Right lobe of liver (tissue), 6 donors: ENCODE measurements at regions not wholly inside any gene's neighbourhood (a gene's known extent, or its start where the extent isn't known, plus 50 kb on each side); places are given as distances from the start of the nearest gene placed in this dataset.
A peak's percentile ranks its signal among the peaks of the same experiment; 100 is the strongest.

ENCODE experiments used
- ATAC-seq, 4 donors: fragments of 200-7000 bp; cut with Tn5 transposase; one replicate each; pipeline ENCODE4 v1.9.1; 2020; ENCODE audit warnings: mild to moderate bottlenecking in 4 of 4, moderate library complexity in 4 of 4
- DNase-seq, 3 donors: peaks; one replicate each; pipeline ENCODE4 v3.0.0-alpha.2; 2020
- H3K27ac ChIP-seq, 3 donors: fragments of 200-600 bp; one replicate each; pipeline ENCODE4 v1.8.0; 2022
- H3K27me3 ChIP-seq, 2 donors: fragments of 200-600 bp; one replicate each; pipeline ENCODE4 v1.8.0; 2022
- H3K36me3 ChIP-seq, 4 donors: fragments of 200-600 bp; sonication (generic) in 1 of 4; one replicate each; pipeline versions ENCODE4 v1.5.1 to v1.8.0; 2017 to 2022; ENCODE audit warnings: control low read depth in 1 of 4
- H3K4me1 ChIP-seq, 4 donors: fragments of 200-600 bp; sonication (generic) in 1 of 4; one replicate each; pipeline versions ENCODE4 v1.5.1 to v1.8.0; 2017 to 2022; ENCODE audit warnings: control low read depth in 1 of 4
- H3K4me3 ChIP-seq, 3 donors: fragments of 200-600 bp; one replicate each; pipeline ENCODE4 v1.8.0; 2022
- H3K9me3 ChIP-seq, 4 donors: fragments of 200-600 bp; sonication (generic) in 1 of 4; one replicate each; pipeline versions ENCODE4 v1.5.1 to v1.8.0; 2017 to 2022; ENCODE audit warnings: control low read depth in 1 of 4
- POLR2A ChIP-seq: fragments of 450-650 bp; IDR thresholded peaks from one replicate; pipeline ENCODE4 v1.6.1; 2017; ENCODE audit warnings: antibody characterized with exemption, mild to moderate bottlenecking
- WGBS: methylation state at CpG from one replicate; pipeline ENCODE4 v1.1.6; 2018; ENCODE audit warnings: low coverage, low lambda C conversion rate; ENCODE audit not compliant: insufficient coverage; ENCODE audit errors: missing lambda C conversion rate; 5-methylcytosine and 5-hydroxymethylcytosine counted together
- intact Hi-C, 2 donors: fragments of 100-400 bp; cut with DNase I; formaldehyde crosslinking; loops; one replicate each; pipeline versions ENCODE4 v1.11.2 to v1.14.1; 2022
- TF ChIP-seq, protein P1 (sequence below), 4 donors: fragments of 200-600 bp in 3 of 4; fragments of 450-650 bp in 1 of 4; IDR thresholded peaks; one replicate each; pipeline versions ENCODE4 v1.5.1 to v1.8.0; 2016 to 2022; ENCODE audit warnings: antibody characterized with exemption in 4 of 4, mild to moderate bottlenecking in 2 of 4
- donor health status: DM: no; HTN: yes; CAD: no.
- donor health status: DM: no; HTN: no; CAD: no.
- donor health status: DM: no; HTN: no; CAD: no.
- donor health status: DM: no; HTN: yes; CAD: no.
- donor health status: DM: no; HTN: yes; CAD: no.

DNA sequence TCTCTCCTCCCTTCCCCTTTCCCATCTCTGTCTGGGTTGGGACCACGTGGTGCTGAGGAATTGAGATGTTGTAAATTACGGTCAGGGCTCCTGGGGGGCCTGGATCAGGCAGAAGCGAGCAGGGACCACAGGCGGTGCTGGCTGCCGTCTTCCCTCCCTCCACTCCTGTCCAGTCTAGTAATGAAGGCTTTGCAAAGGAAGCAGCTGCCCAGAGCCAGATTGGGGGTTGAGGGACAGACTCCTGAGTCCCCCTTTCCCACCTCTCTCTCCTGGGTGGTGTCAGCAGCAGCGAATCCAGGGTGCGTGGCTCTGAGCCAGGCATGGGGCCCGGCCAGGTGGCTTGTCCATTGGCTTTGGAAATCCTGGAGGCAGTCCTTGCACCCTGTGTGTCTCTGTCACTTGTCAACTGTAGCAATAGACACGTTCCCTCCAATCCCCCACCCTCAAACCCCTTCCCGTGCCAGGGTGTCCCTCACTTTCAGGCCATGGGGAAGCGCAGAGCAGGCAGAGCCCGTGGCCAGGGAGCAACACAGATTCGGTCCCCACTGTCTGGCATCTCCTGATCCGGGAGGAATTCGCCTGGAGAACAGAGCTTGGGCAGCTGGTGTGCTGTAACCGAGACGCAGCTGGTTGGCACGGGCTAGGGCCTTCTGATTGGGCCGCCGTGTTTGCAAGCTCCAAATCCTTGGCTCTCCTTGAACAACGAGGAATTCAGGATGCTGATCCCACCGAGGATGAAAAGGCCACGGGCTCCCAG, 64.8 kb upstream of the WNT4 start:
- no peaks in the 10 kb centered on the region for H3K9me3 ChIP-seq
- 27% methylated on average over 7 of the region's 23 CpGs for WGBS
- DNase-seq (no peak), ATAC-seq (no peak)
- no peaks in the 10 kb centered on the region for H3K36me3 ChIP-seq
- intact Hi-C loops = no loop called here
- peaks cover 0 to 27% of the 10 kb centered on the region in 2 donors for H3K27me3 ChIP-seq
- H3K27ac ChIP-seq = no peak overlapping the region
- no peak for TF ChIP-seq POLR2A
- TF ChIP-seq, protein P1, sequence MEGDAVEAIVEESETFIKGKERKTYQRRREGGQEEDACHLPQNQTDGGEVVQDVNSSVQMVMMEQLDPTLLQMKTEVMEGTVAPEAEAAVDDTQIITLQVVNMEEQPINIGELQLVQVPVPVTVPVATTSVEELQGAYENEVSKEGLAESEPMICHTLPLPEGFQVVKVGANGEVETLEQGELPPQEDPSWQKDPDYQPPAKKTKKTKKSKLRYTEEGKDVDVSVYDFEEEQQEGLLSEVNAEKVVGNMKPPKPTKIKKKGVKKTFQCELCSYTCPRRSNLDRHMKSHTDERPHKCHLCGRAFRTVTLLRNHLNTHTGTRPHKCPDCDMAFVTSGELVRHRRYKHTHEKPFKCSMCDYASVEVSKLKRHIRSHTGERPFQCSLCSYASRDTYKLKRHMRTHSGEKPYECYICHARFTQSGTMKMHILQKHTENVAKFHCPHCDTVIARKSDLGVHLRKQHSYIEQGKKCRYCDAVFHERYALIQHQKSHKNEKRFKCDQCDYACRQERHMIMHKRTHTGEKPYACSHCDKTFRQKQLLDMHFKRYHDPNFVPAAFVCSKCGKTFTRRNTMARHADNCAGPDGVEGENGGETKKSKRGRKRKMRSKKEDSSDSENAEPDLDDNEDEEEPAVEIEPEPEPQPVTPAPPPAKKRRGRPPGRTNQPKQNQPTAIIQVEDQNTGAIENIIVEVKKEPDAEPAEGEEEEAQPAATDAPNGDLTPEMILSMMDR (IDR thresholded peaks at IDR 0.05) = no peak
- no peak overlapping the region for H3K4me3 ChIP-seq
- no peaks in the 10 kb centered on the region for H3K4me1 ChIP-seq

DNA sequence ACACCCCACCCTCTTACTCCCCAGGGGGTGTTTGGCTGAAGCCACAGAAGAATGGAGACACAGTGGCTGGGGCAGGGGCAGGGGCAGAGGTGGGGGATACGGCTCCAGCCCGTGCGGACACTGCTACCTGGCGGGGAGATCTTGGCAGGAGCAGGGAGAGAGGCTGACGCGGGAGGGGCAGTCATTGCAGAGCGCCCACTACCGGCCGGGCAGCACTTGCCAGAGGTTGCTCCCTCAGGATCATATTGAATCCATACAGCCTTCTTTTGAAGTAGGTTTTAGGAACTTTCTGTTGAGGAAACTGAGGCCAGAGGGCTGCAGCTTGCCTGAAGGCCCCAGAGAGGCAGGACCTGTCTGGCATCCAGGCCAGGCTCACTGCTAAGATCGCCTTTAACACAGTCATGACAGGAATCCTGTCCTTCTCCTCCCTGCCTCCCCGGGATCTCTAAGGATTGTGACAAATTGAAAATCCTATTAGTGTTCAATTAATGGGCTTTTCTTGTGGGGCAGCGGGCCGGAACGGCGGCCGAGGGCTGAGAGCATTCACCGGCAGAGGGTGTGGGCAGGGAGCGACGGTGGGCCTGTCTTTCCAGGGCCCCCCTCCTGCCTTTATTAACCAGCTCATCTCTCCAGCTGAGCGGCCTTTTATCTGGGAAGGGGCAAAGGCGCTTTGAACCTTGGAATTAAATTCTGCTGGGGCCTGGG, 65.5 kb upstream of the WNT4 start:
- ATAC-seq (peak in 2 of 4 donors; percentile 11 to 25), DNase-seq (no peak)
- H3K36me3 ChIP-seq = no peaks in the 10 kb centered on the region
- H3K4me1 ChIP-seq = no peaks in the 10 kb centered on the region
- H3K9me3 ChIP-seq = no peaks in the 10 kb centered on the region
- 13% methylated on average over 10 of the region's 21 CpGs for WGBS
- intact Hi-C loops = no loop called here
- H3K4me3 ChIP-seq = no peak overlapping the region
- no peak for TF ChIP-seq POLR2A
- TF ChIP-seq, protein P1 (IDR thresholded peaks at IDR 0.05) = peak in 2 of 4 donors; percentile 15 to 25
- no peak overlapping the region for H3K27ac ChIP-seq
- H3K27me3 ChIP-seq = peaks cover 0 to 31% of the 10 kb centered on the region in 2 donors

GRCh38 chr1:22208973-22209378, 66.1 kb upstream of the WNT4 start:
- Histone ChIP-seq H3K4me1 (no peaks in the 10 kb centered on the region), H3K36me3 (no peaks in the 10 kb centered on the region), H3K4me3 (no peak overlapping the region), H3K27me3 (peaks cover 3 to 31% of the 10 kb centered on the region in 2 donors), H3K9me3 (no peaks in the 10 kb centered on the region), H3K27ac (no peak overlapping the region)
- intact Hi-C loops = no loop called here
- WGBS = 15% methylated on average over 3 of the region's 16 CpGs
- TF ChIP-seq POLR2A = no peak
- TF ChIP-seq, protein P1 (IDR thresholded peaks at IDR 0.05) = no peak
- ATAC-seq (no peak), DNase-seq (peak in 1 of 3 donors; percentile 52)

DNA sequence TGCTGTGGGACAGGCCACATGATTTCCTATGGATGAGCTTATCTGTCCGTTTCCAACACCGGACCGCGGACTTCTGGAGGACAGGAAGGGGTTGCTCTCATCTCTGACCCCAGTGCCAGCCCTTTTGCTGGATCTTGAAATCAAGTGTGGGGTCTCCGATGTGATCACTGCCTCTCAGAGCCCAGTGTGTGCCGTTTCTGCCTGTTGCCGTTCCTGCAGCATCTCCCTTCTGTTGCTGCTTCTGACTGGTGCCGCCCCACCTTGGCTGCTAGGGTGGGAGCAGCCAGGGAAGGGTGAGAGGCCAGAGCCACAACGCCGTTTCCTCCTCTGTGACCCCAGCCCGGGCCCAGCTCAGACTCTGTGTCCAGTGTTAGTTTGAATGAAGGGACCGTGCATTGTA, 67.3 kb upstream of the WNT4 start:
- DNase-seq (peak in 1 of 3 donors; percentile 28), ATAC-seq (no peak)
- intact Hi-C loops = no loop called here
- TF ChIP-seq, protein P1 (IDR thresholded peaks at IDR 0.05) = no peak
- no peak for TF ChIP-seq POLR2A
- H3K36me3 ChIP-seq = no peaks in the 10 kb centered on the region
- WGBS = 41% methylated on average over 10 of the region's 12 CpGs
- H3K4me1 ChIP-seq = no peaks in the 10 kb centered on the region
- no peaks in the 10 kb centered on the region for H3K9me3 ChIP-seq
- H3K27ac ChIP-seq = no peak overlapping the region
- no peak overlapping the region for H3K4me3 ChIP-seq
- peaks cover 9 to 31% of the 10 kb centered on the region in 2 donors for H3K27me3 ChIP-seq
